Stimulated activated CD8-positive, alpha-beta memory T cell treated with anti-CD3 and anti-CD28 coated beads, Interleukin-4, amount 100 ng/mL, for 1 hour (primary cell): ENCODE measurements at regions not wholly inside any gene's neighbourhood (a gene's known extent, or its start where the extent isn't known, plus 50 kb on each side); places are given as distances from the start of the nearest gene placed in this dataset.

Experiments
- DNase-seq, 2 donors: peaks; one replicate each; pipeline ENCODE4 v3.0.0-alpha.2; 2020; ENCODE audit warnings: low read depth in 2 of 2, low spot score in 1 of 2

- no peak for DNase-seq
These were observed 122.2 kb upstream of the PDGFD start for GRCh38 chr11:104286129-104286528.

- DNase-seq, result no peak
These were observed 115.6 kb upstream of the PDGFD start for GRCh38 chr11:104279587-104279986.

GRCh38 chr11:104275992-104276391, 112.0 kb upstream of the PDGFD start:
- DNase-seq, result no peak

GRCh38 chr11:104260456-104260855, 96.5 kb upstream of the PDGFD start:
- no peak for DNase-seq

GRCh38 chr11:104259121-104259610, 95.2 kb upstream of the PDGFD start:
- DNase-seq, result no peak

- no peak for DNase-seq
These were observed 92.6 kb upstream of the PDGFD start for GRCh38 chr11:104256525-104256924.

GRCh38 chr11:104254347-104254746, 90.4 kb upstream of the PDGFD start:
- DNase-seq, result no peak

- DNase-seq, result no peak
These were observed 82.6 kb upstream of the PDGFD start for GRCh38 chr11:104246590-104246989.

- no peak for DNase-seq
These were observed 75.0 kb upstream of the PDGFD start for GRCh38 chr11:104238916-104239315.

- no peak for DNase-seq
These were observed 61.1 kb upstream of the PDGFD start for GRCh38 chr11:104225047-104225446.

GRCh38 chr11:104222464-104222863, 58.5 kb upstream of the PDGFD start:
- DNase-seq, result no peak

- no peak for DNase-seq
These were observed 57.5 kb upstream of the PDGFD start for GRCh38 chr11:104221455-104221854.

- DNase-seq, result no peak
These were observed 55.1 kb upstream of the PDGFD start for GRCh38 chr11:104219096-104219495.

- DNase-seq, result no peak
These were observed 50.6 kb upstream of the PDGFD start for GRCh38 chr11:104214517-104214916.
